Mesenchymal stem cell (in vitro differentiated cells and primary cell): ENCODE measurements at regions not wholly inside any gene's neighbourhood (a gene's known extent, or its start where the extent isn't known, plus 50 kb on each side); places are given as distances from the start of the nearest gene placed in this dataset.

Experiments
- DNase-seq: peaks from one replicate; pipeline ENCODE4 v3.0.0-alpha.2; 2013
- H2AFZ ChIP-seq: one replicate; pipeline ENCODE4 v1.6.1; 2013; ENCODE audit warnings: low read depth, mild to moderate bottlenecking, control low read depth, inconsistent platforms, low read length, moderate library complexity
- H2AK5ac ChIP-seq: 2 replicates; pipeline ENCODE4 v1.6.1; 2013; ENCODE audit warnings: low read length, moderate library complexity, mild to moderate bottlenecking, inconsistent platforms; ENCODE audit not compliant: severe bottlenecking
- H2BK120ac ChIP-seq: one replicate; pipeline ENCODE4 v1.6.1; 2013; ENCODE audit warnings: low read depth, mild to moderate bottlenecking, inconsistent platforms, low read length, moderate library complexity
- H2BK12ac ChIP-seq, 2 experiments: one replicate each; pipeline ENCODE4 v1.6.1; 2013; ENCODE audit warnings: inconsistent platforms in 2 of 2, low read length in 2 of 2, mild to moderate bottlenecking in 2 of 2, moderate library complexity in 2 of 2, control low read depth in 1 of 2
- H2BK15ac ChIP-seq: one replicate; pipeline ENCODE4 v1.6.1; 2013; ENCODE audit warnings: mild to moderate bottlenecking, low read depth, inconsistent platforms; ENCODE audit not compliant: poor library complexity, severe bottlenecking
- H2BK5ac ChIP-seq: 2 replicates; pipeline ENCODE4 v1.6.1; 2013; ENCODE audit warnings: low read depth, mild to moderate bottlenecking, low read length, control low read depth, inconsistent platforms; ENCODE audit not compliant: poor library complexity, severe bottlenecking
- H3K14ac ChIP-seq, 2 experiments: one replicate each; pipeline ENCODE4 v1.6.1; 2013; ENCODE audit warnings: inconsistent platforms in 2 of 2, low read length in 2 of 2, control low read depth in 1 of 2, mild to moderate bottlenecking in 1 of 2, moderate library complexity in 1 of 2
- H3K18ac ChIP-seq, 2 experiments: one replicate each; pipeline ENCODE4 v1.6.1; 2013; ENCODE audit warnings: inconsistent platforms in 2 of 2, low read length in 2 of 2, control low read depth in 1 of 2, low read depth in 1 of 2, mild to moderate bottlenecking in 1 of 2
- H3K23ac ChIP-seq, 2 experiments: one replicate each; pipeline ENCODE4 v1.6.1; 2013; ENCODE audit warnings: inconsistent platforms in 2 of 2, low read length in 2 of 2, mild to moderate bottlenecking in 2 of 2, moderate library complexity in 2 of 2, control low read depth in 1 of 2
- H3K27ac ChIP-seq: 2 replicates; pipeline ENCODE4 v1.5.1; 2013; ENCODE audit warnings: mild to moderate bottlenecking, moderate library complexity, low read length, control low read depth, inconsistent platforms; ENCODE audit not compliant: poor library complexity, severe bottlenecking
- H3K27me3 ChIP-seq, 2 experiments: 2 replicates each; pipeline versions ENCODE4 v1.6.1 to v1.7.0; 2013; ENCODE audit warnings: low read length in 2 of 2, mild to moderate bottlenecking in 2 of 2, moderate library complexity in 2 of 2, control low read depth in 1 of 2, inconsistent platforms in 1 of 2; ENCODE audit not compliant: control insufficient read depth in 1 of 2, insufficient read depth in 1 of 2
- H3K36me3 ChIP-seq, 2 experiments: 2 replicates each; pipeline versions ENCODE4 v1.6.1 to v1.7.0; 2013; ENCODE audit warnings: low read length in 2 of 2, control low read depth in 1 of 2, inconsistent platforms in 1 of 2, low read depth in 1 of 2, mild to moderate bottlenecking in 1 of 2; ENCODE audit not compliant: insufficient read depth in 2 of 2, control insufficient read depth in 1 of 2
- H3K4ac ChIP-seq, 2 experiments: one replicate each; pipeline ENCODE4 v1.6.1; 2013; ENCODE audit warnings: inconsistent platforms in 2 of 2, low read length in 2 of 2, mild to moderate bottlenecking in 2 of 2, moderate library complexity in 2 of 2, control low read depth in 1 of 2, low read depth in 1 of 2
- H3K4me1 ChIP-seq: 2 replicates; pipeline ENCODE4 v1.6.1; 2013; ENCODE audit warnings: low read depth, low read length, control low read depth; ENCODE audit not compliant: control insufficient read depth, insufficient read depth
- H3K4me2 ChIP-seq: 2 replicates; pipeline ENCODE4 v1.6.1; 2013; ENCODE audit warnings: low read length, mild to moderate bottlenecking, inconsistent platforms; ENCODE audit not compliant: poor library complexity, severe bottlenecking
- H3K4me3 ChIP-seq, 2 experiments: 2 replicates each; pipeline versions ENCODE4 v1.5.1 to v1.7.0; 2013; ENCODE audit warnings: low read length in 2 of 2, mild to moderate bottlenecking in 2 of 2, control low read depth in 1 of 2, low read depth in 1 of 2; ENCODE audit not compliant: insufficient read depth in 1 of 2
- H3K79me1 ChIP-seq: replicated peaks from 2 replicates; pipeline ENCODE4 v1.6.1; 2013; ENCODE audit warnings: mild to moderate bottlenecking, control low read depth, low read length, inconsistent platforms; ENCODE audit not compliant: poor library complexity, severe bottlenecking
- H3K9ac ChIP-seq: 2 replicates; pipeline ENCODE4 v1.7.0; 2013; ENCODE audit warnings: mild to moderate bottlenecking, low read length, moderate library complexity
- H3K9me3 ChIP-seq: 2 replicates; pipeline ENCODE4 v1.7.0; 2013; ENCODE audit warnings: mild to moderate bottlenecking, low read length; ENCODE audit not compliant: control insufficient read depth
- H4K8ac ChIP-seq: one replicate; pipeline ENCODE4 v1.6.1; 2013; ENCODE audit warnings: inconsistent platforms, mild to moderate bottlenecking, low read length, moderate library complexity
- H4K91ac ChIP-seq: one replicate; pipeline ENCODE4 v1.6.1; 2013; ENCODE audit warnings: mild to moderate bottlenecking, low read length, inconsistent platforms
- WGBS: methylation state at CpG from one replicate; pipeline ENCODE4 v1.1.7; 2013; ENCODE audit warnings: mixed read lengths; 5-methylcytosine and 5-hydroxymethylcytosine counted together

- Histone ChIP-seq H4K8ac (no peak overlapping the region), H3K79me1 (no peaks in the 10 kb centered on the region), H2AFZ (no peak overlapping the region), H3K4me3 (no peak overlapping the region), H3K9me3 (no peaks in the 10 kb centered on the region), H3K4me2 (no peak overlapping the region), H3K4me1 (no peaks in the 10 kb centered on the region), H3K4ac (no peak overlapping the region), H2AK5ac (no peak overlapping the region), H4K91ac (no peak overlapping the region), H3K9ac (no peak overlapping the region), H2BK120ac (no peak overlapping the region), H3K36me3 (no peaks in the 10 kb centered on the region), H3K18ac (no peak overlapping the region), H3K27me3 (peaks cover 16 to 19% of the 10 kb centered on the region in 2 experiments), H3K14ac (no peak overlapping the region), H2BK5ac (no peak overlapping the region), H2BK15ac (no peak overlapping the region), H2BK12ac (no peak overlapping the region), H3K23ac (no peak overlapping the region), H3K27ac (no peak overlapping the region)
- DNase-seq = no peak
- 89% methylated on average over 5 of the region's 5 CpGs for WGBS
Measured at GRCh38 chr11:129610545-129610944, 205.1 kb upstream of the TMEM45B start.

GRCh38 chr11:129611661-129612446 lies 203.8 kb upstream of the TMEM45B start:
- no peak overlapping the region for H3K14ac ChIP-seq
- no peak overlapping the region for H3K9ac ChIP-seq
- H4K8ac ChIP-seq = no peak overlapping the region
- H3K4me2 ChIP-seq = no peak overlapping the region
- no peak overlapping the region for H2BK120ac ChIP-seq
- H3K4ac ChIP-seq = no peak overlapping the region
- no peak for DNase-seq
- H3K9me3 ChIP-seq = no peaks in the 10 kb centered on the region
- no peak overlapping the region for H3K4me3 ChIP-seq
- H3K36me3 ChIP-seq = no peaks in the 10 kb centered on the region
- no peak overlapping the region for H2BK5ac ChIP-seq
- H4K91ac ChIP-seq = no peak overlapping the region
- no peaks in the 10 kb centered on the region for H3K4me1 ChIP-seq
- no peak overlapping the region for H2AFZ ChIP-seq
- no peak overlapping the region for H2AK5ac ChIP-seq
- no peak overlapping the region for H2BK15ac ChIP-seq
- H3K79me1 ChIP-seq = no peaks in the 10 kb centered on the region
- 75% methylated on average over 17 of the region's 17 CpGs for WGBS
- no peak overlapping the region for H3K18ac ChIP-seq
- peaks cover 12 to 26% of the 10 kb centered on the region in 2 experiments for H3K27me3 ChIP-seq
- H2BK12ac ChIP-seq = no peak overlapping the region
- H3K23ac ChIP-seq = no peak overlapping the region
- no peak overlapping the region for H3K27ac ChIP-seq

DNA sequence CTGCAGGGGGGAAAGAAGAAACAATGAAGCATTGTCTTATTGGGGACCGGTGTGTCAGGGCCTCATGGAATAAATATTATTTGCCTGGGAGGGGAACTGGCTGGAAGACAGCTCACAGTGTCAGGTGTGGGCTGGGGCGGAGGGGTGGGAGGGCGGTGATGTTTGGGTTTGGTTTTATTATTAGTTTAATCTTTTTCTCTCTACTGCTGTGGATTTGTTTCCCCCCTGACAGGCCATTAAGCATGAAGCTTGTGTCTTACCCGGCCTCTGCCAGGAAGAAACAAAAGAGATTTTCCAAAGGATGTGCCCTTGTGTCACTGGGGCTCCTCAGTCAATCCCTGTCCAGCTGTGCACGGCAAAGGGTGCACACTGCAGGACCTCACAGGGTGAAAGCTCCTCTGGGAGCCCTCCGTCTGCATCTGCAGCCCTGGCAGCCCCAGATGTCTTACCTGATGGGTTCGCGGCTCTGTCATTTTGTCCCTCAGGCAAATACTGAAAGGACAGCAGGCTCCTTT lies 203.1 kb upstream of the TMEM45B start:
- Histone ChIP-seq H3K36me3 (no peaks in the 10 kb centered on the region), H3K27me3 (peaks cover 12 to 31% of the 10 kb centered on the region in 2 experiments), H4K91ac (no peak overlapping the region), H3K79me1 (no peaks in the 10 kb centered on the region), H2BK120ac (no peak overlapping the region), H3K4me2 (no peak overlapping the region), H3K4me3 (no peak overlapping the region), H3K9ac (no peak overlapping the region), H3K23ac (no peak overlapping the region), H2AK5ac (no peak overlapping the region), H2BK12ac (no peak overlapping the region), H2BK5ac (no peak overlapping the region), H3K27ac (no peak overlapping the region), H2AFZ (no peak overlapping the region), H2BK15ac (no peak overlapping the region), H3K18ac (no peak overlapping the region), H3K9me3 (no peaks in the 10 kb centered on the region), H4K8ac (no peak overlapping the region), H3K4me1 (no peaks in the 10 kb centered on the region), H3K4ac (no peak overlapping the region), H3K14ac (no peak overlapping the region)
- 82% methylated on average over 8 of the region's 8 CpGs for whole genome bisulfite sequencing
- no peak for DNase-seq

DNA sequence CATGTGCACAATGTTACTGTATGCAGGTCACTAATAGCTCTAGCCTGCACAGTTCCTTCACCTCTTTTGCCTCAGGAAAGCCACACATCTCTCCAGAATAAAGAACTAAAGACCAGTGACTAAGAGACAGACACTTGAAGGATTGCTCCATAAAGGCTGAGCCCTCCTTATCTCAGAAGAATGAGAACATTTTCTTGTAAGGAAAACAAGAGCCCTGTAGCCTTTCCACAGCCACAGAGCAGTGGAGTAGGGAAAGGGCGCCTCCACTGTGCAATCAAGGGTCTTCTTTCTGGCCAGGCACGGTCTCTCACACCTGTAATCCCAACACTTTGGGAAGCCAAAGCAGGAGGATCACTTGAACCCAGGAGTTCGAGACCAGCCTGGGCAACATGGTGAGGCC lies 202.6 kb upstream of the TMEM45B start:
- 85% methylated on average over 2 of the region's 3 CpGs for WGBS

More for the DNA sequence above, 202.6 kb upstream of the TMEM45B start:
- H3K9ac ChIP-seq = no peak overlapping the region
- H3K36me3 ChIP-seq = no peaks in the 10 kb centered on the region
- no peak overlapping the region for H3K23ac ChIP-seq
- no peak overlapping the region for H4K91ac ChIP-seq
- H3K27me3 ChIP-seq = peaks cover 12 to 37% of the 10 kb centered on the region in 2 experiments
- H3K4me2 ChIP-seq = no peak overlapping the region
- H2AFZ ChIP-seq = no peak overlapping the region
- no peak overlapping the region for H2BK15ac ChIP-seq
- H3K18ac ChIP-seq = no peak overlapping the region
- no peak overlapping the region for H3K27ac ChIP-seq
- H2BK5ac ChIP-seq = no peak overlapping the region
- H3K14ac ChIP-seq = no peak overlapping the region
- no peak overlapping the region for H2AK5ac ChIP-seq
- H2BK120ac ChIP-seq = no peak overlapping the region
- H3K4ac ChIP-seq = no peak overlapping the region
- no peak overlapping the region for H4K8ac ChIP-seq
- H2BK12ac ChIP-seq = no peak overlapping the region
- no peaks in the 10 kb centered on the region for H3K4me1 ChIP-seq
- no peak overlapping the region for H3K4me3 ChIP-seq
- DNase-seq = peak; percentile 45
- H3K9me3 ChIP-seq = no peaks in the 10 kb centered on the region
- H3K79me1 ChIP-seq = no peaks in the 10 kb centered on the region
